ENCODE measurements at regions not wholly inside any gene's neighbourhood (a gene's known extent, or its start where the extent isn't known, plus 50 kb on each side); places are given as distances from the start of the nearest gene placed in this dataset.

DNA sequence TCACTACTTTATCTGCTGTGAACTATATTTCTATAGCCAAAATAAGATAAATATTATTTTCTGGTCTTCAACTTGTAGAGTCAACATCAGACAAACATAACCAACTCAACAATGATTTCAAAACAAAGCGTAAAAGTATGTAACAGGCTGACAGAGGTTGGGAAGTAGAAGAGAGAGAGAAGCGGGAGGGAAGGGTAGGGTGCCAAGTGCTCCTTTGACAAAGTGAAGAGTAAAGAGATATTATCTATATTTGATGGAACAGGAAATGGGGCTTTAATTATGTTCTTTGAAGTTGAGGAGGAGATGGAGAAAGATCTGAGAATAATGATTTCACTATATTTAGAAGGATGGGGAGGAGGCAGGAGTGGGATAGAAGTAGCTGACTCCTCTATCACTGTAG lies 70.1 kb downstream of the DNTTIP2 start:
- H3K4me3 ChIP-seq (ENCODE audit: low read length): no peak overlapping the region
- TF ChIP-seq, protein P1, sequence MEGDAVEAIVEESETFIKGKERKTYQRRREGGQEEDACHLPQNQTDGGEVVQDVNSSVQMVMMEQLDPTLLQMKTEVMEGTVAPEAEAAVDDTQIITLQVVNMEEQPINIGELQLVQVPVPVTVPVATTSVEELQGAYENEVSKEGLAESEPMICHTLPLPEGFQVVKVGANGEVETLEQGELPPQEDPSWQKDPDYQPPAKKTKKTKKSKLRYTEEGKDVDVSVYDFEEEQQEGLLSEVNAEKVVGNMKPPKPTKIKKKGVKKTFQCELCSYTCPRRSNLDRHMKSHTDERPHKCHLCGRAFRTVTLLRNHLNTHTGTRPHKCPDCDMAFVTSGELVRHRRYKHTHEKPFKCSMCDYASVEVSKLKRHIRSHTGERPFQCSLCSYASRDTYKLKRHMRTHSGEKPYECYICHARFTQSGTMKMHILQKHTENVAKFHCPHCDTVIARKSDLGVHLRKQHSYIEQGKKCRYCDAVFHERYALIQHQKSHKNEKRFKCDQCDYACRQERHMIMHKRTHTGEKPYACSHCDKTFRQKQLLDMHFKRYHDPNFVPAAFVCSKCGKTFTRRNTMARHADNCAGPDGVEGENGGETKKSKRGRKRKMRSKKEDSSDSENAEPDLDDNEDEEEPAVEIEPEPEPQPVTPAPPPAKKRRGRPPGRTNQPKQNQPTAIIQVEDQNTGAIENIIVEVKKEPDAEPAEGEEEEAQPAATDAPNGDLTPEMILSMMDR (conservative IDR thresholded peaks at IDR 0.05; ENCODE audit: low read depth, low read length): no peak
- no peak for DNase-seq (ENCODE audit: low read depth)

DNA sequence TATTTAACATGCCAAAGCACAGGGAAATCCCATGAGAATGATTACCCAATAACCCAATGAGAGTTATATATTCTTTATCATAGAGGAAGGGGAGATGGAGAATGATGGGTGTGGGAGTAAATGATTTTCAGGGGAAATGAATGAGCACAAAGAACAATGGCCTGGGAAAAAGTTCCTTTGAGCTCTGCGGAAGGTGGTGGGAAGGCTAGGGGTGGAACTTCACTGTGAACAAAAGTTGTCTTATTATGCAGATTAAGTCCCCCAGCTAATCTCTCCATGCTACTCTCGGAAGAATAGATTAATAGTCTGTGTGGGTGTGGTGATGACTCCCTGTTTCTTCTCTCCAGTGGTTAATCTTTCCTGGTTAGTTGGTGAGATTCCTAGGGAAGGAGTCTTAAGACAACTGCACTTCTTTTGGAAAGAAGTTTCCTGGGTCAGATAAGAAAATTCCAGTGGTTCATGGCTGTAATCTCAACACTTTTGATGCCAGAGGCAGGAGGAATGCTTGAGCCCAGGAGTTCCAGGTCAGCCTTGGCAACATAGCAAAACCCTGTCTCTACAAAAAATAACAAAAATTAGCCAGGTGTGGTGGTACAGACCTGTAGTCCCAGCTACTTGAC lies 71.6 kb downstream of the DNTTIP2 start:
- no peak overlapping the region for H3K4me3 ChIP-seq (ENCODE audit: low read length)
- DNase-seq (ENCODE audit: low read depth): no peak
- TF ChIP-seq, protein P1 (conservative IDR thresholded peaks at IDR 0.05; ENCODE audit: low read depth, low read length): no peak

DNA sequence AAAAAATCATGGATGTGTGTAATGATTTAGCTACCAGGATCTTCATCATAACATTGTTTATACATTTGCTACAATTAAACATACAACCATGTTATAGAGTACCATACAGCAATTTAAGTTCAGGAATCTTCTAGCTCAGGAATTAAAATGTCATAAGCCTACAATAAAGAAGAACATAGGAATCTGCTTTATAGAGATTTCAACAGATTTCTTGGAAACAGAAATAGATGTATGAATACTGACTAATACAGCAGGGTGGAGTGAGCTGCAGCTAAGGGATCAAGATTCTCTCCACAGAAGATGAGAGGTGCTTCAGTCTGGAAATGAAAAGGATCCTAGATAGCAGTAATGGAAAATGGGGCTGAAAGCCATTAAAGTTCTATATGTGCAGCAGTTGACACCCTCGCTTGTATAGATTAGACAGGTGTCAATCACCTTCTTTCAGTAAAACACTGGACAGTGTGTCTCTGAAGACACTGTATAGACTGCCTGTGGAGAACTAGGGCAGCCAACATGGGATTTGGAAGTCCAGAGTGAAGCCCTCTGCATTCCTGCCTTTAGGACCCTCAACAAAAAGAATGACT lies 73.9 kb downstream of the DNTTIP2 start:
- no peak overlapping the region for H3K4me3 ChIP-seq (ENCODE audit: low read length)
- TF ChIP-seq, protein P1 (conservative IDR thresholded peaks at IDR 0.05; ENCODE audit: low read depth, low read length): no peak
- DNase-seq (ENCODE audit: low read depth): no peak

DNA sequence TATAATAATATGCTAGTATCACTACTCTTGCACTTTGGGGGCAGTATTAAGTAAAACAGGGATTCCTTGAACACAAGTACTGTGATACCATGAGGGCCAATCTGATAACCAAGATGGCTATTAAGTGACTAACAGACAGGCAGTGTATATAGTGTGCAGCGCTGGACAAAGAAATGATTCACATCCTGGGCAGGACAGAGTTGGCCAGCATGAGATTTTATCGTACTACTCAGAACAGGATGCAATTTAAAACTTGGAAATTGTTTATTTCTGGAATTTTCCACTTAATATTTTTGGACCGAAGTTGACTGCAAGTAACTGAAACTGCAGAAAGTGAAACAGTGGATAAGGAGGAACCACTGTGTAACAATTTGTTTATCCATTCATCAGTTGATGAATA lies 74.6 kb downstream of the DNTTIP2 start:
- no peak overlapping the region for H3K4me3 ChIP-seq (ENCODE audit: low read length)
- TF ChIP-seq, protein P1 (conservative IDR thresholded peaks at IDR 0.05; ENCODE audit: low read depth, low read length): no peak
- no peak for DNase-seq (ENCODE audit: low read depth)

DNA sequence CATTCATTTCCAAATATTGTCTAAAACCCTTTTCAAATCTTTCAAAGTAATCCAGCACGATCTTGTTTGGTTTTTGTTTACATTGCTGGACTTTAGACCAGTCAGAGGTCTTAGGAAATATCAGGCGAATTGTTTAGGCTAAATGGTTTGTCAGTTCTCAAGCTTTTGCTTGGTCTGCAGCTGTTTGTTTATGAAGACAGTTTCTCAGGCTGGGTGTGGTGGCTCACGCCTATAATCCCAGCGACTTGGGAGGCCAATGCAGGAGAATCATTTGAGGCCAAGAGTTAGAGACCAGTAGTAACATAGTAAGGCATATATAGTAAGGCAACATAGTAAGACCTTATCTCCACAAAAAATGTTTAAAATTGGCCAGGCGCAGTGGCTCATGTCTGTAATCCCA lies 77.5 kb downstream of the DNTTIP2 start:
- TF ChIP-seq, protein P1 (conservative IDR thresholded peaks at IDR 0.05; ENCODE audit: low read depth, low read length): no peak
- DNase-seq (ENCODE audit: low read depth): no peak

DNA sequence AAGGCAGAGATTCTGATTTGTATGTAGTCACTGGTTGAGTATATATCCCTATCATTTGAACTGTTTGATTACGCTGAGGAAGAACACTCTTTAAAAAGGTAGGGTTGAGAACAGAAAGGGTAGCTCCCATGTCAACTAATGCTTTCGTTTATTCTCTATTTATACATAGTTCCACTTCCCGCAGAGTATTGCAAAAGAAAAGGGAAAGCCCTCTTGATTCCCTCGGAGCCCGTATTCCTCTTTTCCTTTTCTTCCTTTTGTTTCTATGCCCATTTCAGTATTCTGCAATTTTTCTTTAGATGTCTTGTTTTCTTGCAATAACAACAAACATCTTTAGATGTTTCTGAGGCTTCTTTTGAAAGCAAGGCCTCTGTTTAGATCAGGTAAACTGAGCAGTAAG lies 78.2 kb downstream of the DNTTIP2 start:
- no peak for DNase-seq (ENCODE audit: low read depth)
- TF ChIP-seq, protein P1 (conservative IDR thresholded peaks at IDR 0.05; ENCODE audit: low read depth, low read length): no peak

More for the DNA sequence above, 77.5 kb downstream of the DNTTIP2 start:
- H3K4me3 ChIP-seq (ENCODE audit: low read length): no peak overlapping the region

DNA sequence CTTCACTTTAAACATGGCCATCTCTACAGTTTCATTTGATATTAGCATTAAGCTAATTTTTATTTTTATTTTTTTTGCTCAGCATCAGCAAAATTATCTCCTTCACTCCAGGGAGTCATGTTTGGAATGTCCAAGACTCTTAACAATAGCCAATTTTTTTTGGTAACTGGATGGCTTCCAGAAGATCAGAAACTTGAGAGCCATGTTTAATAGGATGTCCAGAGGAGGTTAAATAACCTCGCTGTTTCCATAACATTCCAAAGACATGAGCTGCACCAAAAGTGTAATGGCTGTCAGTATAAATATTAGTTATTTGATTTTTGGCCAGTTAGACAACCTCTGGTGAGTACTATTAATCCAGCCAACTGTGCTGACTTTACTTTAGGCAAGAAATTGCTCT lies 80.7 kb downstream of the DNTTIP2 start:
- no peak overlapping the region for H3K4me3 ChIP-seq (ENCODE audit: low read length)
- TF ChIP-seq, protein P1 (conservative IDR thresholded peaks at IDR 0.05; ENCODE audit: low read depth, low read length): no peak
- peak; percentile 73 for DNase-seq (ENCODE audit: low read depth)

More for the DNA sequence above, 78.2 kb downstream of the DNTTIP2 start:
- H3K4me3 ChIP-seq (ENCODE audit: low read length): no peak overlapping the region
